NOMO-1 treated with DMSO at 0.1 percent for 48 hours (cell line): ENCODE measurements at regions not wholly inside any gene's neighbourhood (a gene's known extent, or its start where the extent isn't known, plus 50 kb on each side); places are given as distances from the start of the nearest gene placed in this dataset.

ENCODE experiments used
- DNase-seq: peaks from one replicate; lab custom pipeline; 2025; ENCODE audit not compliant: unreplicated experiment; lab: John Stamatoyannopoulos, UW

DNA sequence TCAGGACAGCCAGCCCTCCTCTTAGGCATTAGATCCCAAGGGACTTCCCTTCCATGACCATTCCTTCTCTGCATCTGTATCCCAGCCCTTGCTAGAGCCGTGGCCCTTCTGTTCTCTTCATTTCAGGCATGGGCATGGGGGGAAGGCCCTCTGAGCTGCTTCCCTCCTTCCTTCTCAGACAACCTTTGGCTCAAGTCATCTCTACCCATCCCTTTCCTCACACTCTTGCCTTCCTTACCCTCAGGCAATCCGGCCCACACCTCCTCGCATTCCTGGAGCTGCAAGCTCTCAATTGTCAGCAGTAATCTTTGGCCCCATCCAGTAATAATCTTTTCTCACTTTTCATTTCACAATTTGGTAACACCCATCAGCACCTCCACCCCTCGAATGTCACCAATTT is 426.9 kb upstream of the JARID2 start:
- no peak for DNase-seq

DNA sequence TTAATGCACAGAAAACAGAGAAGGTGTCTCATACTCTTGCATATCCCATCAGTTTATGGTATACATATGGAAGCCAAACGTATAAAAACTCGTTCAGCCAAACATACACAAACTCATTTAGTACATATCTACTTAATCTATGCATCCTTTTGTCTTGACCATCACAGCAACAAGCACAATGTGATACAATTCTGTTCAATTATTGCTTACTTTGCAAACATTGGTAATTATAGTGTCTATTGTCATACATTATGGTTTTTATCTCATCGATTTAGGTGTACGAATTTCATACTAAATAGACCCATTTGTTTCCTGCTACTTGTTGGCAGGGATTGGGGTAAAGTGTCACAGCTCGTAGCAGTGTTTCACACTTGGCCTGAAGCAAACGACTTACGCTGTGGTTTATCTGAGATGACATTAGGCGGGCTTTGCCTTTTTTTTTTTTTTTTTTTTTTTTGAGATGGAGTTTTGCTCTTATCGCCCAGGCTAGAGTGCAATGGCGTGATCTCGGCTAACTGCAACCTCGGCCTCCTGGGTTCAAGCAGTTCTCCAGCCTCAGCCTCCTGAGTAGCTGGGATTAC is 425.9 kb upstream of the JARID2 start:
- DNase-seq: no peak

DNA sequence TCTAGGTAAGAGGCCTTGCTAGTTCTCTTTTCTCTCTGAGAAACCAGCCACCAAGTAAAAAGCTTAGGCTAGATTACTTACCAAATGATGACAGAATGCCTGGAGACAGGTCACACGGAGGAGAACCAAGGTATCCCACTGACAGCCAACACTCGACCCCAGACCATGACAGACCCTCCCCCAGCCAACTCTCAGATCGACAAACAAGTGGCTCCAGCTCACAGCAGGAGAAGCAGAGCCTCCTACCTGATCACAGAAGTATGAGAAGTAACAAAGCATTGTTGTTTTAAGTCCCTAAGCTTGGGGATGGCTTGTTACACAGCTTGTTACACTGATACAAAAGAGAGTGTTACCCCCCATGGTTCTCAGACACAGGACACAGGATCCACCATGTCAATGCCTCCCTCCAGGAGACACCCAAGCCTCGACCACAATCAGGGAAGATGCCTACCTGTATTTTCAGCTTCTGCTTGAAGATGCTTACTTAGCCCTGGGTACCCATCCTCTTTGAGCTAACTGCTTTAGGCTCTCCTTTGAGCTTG is 423.8 kb upstream of the JARID2 start:
- DNase-seq: no peak

DNA sequence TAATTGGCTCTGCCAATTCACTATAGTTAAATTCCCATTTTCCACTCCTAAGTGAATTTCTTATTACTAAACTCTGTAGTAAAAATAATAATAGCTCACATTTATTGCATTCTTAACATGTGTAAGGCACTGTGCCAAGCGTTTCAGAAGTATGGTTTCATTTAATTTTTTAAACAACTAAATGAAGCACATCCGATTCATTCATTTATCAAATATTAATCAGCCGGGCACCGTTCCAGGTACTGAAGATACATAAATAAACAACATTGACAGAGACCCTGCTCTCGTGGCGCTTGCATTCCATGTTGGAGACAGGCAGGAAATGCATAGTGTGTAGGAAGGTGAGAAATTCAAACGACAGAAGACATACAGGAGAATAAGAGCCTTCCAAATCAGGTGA is 423.2 kb upstream of the JARID2 start:
- DNase-seq: no peak

DNA sequence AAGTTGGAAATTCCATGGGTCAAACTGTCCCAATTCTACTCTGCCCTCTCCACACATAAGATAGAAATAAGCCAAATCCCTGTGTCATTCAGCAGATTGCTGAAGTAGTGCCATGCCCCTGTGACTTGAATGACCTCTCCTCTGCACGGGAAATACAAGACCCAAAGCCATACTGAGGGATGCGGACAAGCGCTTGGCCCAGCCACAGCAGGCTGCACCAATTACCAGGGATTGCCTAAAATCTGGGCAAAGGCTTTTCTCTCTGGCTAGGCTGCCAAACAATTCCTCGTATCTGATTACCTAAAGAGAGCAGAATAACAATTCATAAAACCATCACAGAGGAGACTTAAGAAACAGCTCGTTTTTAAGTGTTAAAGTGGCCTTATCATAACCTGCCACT is 421.8 kb upstream of the JARID2 start:
- peak; percentile 42 for DNase-seq

DNA sequence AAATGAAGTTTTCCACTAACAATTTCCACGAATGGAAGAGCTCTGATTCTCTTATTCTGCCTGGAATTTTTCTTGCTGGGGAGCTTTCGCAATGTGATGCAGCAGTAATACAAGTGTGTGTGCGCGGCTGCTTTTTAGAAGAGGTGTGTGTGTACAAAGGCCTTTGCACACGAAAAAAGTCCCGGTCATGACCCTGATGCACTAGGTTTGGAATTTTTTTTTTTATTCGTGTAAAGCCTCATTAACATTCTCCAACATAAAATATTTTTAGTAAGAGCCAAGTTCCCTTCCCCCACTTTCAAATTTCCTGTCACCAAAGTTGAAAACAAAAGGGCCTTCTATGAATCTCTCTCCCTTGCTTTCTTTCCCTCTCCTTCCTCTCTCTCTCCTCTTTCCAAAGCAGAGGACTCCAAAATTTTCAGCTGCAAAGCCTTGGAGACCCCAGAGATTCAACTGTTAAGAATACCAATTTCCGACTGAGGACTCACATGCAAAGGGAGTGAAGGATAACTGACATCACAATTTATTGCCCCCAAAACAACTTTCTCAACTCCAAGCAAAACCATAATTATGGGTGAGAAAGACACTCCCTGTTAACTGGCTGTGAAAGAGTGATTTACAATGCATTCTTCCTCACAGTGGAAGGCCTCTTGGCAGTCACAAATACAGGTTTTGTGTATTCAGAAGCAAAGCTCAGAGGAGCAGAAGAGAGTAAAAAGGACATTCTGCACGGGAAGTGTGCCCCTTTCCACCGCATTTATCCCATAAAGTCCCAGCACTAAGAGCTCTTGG is 421.2 kb upstream of the JARID2 start:
- peak; percentile 97 for DNase-seq

DNA sequence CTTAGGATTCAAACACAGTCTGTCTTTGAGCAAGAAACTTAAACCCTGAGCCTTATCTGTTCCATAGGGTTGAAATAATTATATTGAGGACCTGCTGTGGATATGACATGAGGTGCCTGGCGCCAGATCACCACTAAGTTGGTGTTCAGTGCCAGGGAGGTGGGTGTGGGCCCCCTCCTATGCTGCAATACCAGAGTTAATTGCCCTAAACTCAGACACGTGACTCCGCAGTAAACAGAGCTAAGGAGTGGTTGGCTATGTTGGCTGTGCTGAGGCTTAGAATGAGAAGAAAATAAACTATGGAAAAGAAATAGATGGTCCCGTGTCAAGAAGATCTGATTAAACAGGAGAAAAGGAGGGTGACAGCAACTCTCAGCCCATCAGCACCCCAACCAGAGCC is 419.4 kb upstream of the JARID2 start:
- DNase-seq: peak; percentile 81

DNA sequence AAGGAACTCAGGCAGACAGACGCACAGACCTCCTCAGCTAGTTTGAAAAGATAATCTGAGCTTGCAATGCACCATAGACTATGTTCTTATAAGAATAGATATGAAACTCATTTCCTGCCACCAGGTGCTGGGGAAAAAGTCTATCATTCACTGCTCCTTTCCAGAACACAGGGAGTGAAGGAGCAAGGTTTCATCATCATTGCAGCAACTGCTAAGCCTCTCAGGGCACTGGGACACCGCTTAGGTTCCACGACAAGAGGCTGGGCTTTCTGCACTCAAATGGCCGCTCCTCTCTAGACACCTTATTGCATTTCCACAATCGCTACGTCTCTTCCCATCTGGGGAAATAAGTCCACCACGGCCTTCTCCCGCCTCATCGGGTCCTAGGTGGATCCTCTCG is 418.5 kb upstream of the JARID2 start:
- DNase-seq: peak; percentile 16

DNA sequence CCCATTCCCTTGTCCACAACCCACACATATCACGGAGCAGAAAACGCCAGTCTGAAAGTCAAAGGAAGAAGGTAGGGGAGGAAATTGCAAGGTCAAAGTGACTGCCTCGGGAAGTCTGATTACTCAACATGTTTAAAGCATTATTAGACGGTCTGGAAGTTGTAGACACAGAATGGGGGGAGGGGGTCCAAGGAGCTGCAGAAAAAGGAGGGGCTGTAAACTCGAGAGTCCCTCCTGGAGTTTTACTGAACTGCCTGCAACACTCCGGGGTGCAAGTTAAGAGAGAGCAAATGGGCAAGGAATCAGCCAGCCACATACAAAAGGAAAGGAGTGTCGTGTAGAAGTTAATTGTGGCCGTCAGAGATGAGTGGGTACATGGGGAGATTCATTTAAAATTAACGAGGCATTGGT is 417.7 kb upstream of the JARID2 start:
- DNase-seq: peak; percentile 58

DNA sequence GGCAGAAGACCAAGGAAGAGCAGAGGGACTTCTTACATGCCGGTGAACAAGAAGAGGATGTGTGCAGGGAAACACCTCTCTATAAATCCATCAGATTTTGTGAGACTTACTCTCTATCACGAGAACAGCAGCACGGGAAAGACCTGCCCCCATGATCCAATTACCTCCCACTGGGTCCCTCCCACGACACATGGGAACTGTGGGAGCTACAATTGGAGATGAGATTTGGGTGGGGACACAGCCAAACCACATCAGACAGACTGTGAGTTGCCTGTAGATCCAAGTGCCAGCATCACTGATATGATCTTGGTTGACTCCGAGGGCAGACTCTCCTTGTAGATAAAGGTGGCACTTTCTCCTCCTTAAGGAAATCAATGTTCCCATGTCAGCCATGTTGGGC is 414.8 kb upstream of the JARID2 start:
- DNase-seq: no peak

DNA sequence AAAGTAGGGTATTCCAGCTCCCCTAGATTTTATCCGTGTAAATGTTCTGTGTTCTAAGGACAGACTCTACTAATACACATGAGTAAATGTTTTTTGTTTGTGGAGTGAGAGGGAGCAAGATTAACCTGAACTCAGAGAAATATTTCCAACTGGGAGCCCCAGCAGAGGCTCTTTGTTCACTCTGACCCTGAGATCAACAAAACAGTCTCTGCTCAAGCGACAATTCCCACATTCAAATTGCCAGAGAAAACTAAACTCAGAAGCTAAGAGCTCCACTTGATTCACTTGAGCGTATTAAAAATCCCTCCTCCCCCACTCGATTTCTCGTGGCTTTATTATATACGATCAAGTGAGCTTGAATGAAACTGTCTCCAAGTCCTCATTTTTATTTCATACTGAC is 413.9 kb upstream of the JARID2 start:
- no peak for DNase-seq

DNA sequence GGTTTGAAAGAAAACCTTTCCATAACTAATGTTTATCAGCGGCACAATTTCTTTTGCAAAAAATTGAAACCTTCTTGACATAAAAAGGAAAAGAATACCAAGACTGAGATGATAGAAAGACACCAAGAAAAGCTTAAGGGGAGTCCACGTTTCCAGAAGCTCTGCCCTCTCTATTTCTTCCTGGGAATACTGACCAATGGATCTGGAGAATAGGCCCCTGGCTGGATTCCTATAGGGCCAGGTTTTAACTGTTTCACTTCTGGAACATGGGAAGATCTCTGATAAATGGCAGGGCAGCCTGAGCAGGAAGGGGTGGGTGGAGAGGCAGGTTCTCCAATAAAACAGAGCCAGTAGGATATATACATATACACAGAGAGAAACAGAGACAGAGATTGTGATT is 413.4 kb upstream of the JARID2 start:
- no peak for DNase-seq

DNA sequence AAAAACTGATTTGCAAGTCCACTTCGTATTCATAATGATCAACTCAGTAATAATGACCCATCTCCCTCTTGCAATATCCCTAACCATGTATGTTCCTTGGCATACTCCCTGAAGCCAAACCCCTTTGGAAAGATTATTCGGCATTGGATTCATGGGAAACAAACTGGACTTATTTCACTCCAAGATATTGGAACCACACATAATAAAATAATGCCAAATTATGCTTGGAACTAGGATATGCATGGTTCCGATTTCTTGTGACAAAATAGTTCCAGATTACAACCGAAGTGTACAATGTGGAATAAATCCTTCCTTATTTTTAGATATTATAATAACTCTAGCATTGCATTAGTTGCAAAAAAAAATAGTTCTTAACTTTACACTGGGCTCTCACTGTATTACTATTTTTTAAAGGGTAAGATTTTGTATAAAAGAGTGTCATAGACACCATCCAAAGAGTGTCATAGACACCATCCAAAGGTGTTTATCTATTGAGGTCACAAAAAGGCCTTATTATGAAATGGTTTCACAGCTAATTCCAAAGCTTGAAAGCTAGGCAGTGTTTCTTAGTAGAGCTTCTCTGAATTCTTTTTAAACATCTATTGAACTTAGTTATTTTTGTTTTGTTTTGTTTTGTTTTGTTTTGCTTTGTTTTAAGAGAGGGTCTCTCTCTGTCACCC is 410.9 kb upstream of the JARID2 start:
- no peak for DNase-seq

DNA sequence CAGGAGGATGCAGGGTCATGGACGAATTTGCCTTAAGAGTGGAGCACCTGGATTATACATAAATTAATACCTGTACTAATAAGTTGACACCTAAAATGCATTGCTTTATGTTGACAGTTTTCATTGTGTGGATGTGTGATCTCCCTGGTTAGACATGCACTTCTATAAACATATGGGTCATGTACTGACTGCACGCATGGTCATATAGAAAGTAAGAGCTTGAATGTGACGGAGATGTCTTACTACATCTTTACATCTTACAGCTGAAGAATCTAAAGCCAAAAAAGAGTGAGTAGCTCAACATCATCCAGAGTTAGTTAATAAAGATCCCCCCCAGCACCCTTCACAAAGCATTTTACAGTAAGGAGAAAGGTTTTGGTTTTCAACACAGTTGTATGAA is 408.4 kb upstream of the JARID2 start:
- DNase-seq: no peak

DNA sequence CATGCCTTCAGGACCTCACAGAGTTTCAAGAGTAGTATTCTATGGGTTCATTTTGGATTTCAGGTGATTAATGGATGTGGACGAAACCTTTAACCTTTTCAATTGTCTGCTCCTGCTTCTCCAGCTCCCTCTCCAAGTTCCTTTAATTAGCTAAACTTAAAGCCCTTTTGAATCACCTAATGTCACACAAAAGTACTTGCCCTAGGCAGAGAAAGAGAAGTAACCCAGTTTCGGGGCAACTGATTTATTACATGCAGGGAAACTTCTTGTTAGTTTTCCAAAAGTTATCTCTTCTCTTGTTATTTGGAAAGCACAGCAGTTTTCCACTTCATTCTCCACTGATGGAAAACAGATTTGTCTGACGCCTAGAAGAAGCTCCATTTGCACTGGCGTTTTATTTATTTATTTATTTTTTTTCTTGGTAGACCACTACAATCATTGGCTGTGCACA is 407.7 kb upstream of the JARID2 start:
- DNase-seq: peak; percentile 71

DNA sequence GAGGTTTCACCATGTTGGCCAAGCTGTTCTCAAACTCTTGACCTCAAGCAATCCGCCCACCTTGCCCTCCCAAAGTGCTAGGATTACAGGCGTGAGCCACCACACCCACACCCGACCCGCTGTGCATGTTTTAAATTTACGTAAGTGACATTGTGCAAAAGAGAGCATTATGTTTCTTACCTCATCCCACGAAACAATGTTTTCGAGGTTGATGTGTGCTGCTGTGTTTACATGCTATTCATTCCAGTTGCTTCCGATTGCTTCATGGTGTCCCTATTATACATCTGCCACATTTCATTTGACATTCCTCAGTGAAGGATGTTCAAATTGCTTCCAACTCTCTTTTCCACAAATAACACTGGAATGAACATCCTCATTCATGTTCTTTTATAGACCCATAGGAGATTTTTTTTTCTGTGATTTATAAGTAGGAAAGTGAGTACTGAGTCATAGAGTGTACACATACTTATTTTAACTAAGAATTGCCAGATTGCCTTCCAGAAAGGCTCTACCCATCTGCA is 403.9 kb upstream of the JARID2 start:
- peak; percentile 14 for DNase-seq

DNA sequence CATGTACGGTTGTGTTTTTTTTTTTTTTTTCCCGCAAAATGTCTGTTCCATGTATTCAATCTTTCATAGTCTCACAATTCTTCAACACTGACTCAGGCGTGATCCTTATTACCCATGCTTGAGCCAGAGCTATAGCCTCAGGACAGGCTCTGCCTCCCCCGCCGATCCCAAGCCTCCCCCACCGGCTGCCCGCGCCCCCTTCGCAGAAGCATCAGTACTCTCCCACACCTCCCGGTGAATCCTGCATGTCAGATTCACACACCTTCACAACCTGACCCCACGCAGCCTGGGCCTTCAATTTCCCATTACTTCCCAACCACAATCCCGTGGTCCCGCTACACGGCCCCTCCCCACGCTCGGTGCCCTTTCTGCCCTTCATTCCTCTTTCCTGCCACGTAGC is 401.5 kb upstream of the JARID2 start:
- no peak for DNase-seq

DNA sequence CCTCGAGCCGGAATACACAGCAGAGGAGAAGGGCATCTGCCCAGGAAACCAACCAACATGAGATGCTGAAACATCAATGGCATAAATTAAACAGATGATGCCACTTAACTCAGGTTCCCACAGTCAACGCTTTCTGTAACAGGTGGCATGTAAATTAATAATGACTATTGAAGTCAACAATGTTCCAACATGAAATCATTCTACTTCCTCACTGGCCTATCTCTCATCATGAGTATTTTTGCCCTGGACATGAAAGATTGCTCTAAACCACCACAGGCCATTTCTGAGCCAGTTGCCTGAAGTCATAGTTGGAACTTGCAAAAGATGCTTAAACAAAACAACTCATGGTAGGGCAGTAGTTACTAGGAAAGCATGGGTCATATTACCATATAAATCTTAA is 397.9 kb upstream of the JARID2 start:
- no peak for DNase-seq

DNA sequence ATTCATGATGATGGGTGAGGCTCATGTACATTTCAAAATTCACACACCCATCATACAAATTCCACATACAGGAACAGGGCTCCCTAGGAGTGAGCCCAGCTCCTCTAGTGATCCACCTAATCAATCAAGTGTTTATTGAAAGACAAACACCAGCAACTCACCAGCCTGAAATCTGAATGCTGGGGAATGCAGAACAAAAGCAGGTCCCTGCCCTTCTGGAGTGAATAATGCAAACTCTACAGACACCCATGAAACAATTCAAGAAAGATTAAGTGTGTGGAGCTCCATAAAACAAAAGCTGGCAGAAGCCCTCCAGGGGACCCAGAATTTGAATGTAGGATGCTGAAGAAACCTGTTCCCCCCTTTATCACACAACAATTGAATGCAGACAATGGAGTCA is 396.7 kb upstream of the JARID2 start:
- no peak for DNase-seq

DNA sequence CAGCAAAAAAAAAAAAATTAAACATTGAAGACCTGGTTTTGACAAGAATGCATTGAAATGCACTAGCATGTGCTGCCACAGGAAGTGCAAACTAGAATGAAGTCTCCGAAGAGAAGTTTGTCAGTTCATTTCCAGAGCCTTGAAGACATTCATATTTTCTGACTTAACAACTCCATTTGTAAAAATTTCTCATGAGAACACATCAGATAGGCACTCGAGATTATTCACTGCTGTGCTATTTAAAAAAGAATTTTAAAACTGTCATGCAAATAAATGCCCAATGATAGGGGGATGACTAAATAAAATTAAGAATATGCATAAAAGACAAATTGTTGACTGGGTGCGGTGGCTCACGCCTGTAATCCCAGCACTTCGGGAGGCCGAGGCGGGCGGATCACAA is 394.6 kb upstream of the JARID2 start:
- DNase-seq: no peak

DNA sequence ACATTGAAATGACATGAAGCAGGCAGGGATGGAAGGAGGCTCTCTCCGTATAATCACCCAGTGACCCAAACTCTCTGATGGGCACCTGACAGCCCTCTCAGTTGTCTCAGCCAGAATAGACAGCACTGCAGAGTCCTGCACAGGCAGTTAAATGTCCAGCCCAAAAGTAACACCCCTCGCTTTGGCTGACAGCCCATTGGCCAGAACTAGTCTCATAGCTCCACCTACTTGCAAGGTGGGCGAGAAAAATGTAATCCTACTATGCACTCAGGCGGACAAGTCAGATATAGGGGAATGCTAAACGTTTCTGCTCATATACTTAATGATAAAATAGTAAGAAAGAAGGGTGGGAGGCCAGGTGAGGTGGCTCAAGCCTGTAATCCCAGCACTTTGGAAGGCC is 393.5 kb upstream of the JARID2 start:
- no peak for DNase-seq

DNA sequence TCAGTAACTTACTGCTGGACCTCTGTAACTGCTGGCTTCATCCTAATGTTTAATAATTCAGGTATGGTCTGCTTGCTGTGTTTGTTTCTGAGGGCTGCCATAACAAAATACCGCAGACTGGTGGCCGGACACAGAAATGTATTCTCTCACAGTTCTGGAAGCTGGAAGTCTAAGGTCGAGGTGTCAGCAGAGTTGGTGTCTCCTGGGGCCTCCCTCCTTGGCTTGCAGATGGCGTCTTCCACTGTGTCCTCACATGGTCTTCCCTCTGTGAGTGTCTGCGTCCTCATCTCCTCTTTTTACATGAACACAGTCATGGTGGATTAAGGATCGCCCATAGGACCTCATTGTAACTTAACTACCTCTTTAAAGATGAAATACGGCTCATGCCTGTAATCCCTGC is 389.7 kb upstream of the JARID2 start:
- DNase-seq: no peak
